Fibroblast of pulmonary artery (primary cell): ENCODE measurements at regions not wholly inside any gene's neighbourhood (a gene's known extent, or its start where the extent isn't known, plus 50 kb on each side); places are given as distances from the start of the nearest gene placed in this dataset.

ENCODE experiments used
- DNase-seq: peaks from one replicate; pipeline ENCODE4 v3.0.0-alpha.2; 2010; ENCODE audit warnings: low read depth
- H3K4me3 ChIP-seq: replicated peaks from 2 replicates; pipeline ENCODE4 v1.5.1; 2011; ENCODE audit warnings: low read depth, mild to moderate bottlenecking, control low read depth, low read length, moderate library complexity
- TF ChIP-seq, protein P1 (sequence below): IDR thresholded peaks from 2 replicates; pipeline ENCODE4 v1.5.1; 2011; ENCODE audit warnings: mild to moderate bottlenecking, control low read depth, low read length, inconsistent platforms; ENCODE audit errors: missing control alignments

DNA sequence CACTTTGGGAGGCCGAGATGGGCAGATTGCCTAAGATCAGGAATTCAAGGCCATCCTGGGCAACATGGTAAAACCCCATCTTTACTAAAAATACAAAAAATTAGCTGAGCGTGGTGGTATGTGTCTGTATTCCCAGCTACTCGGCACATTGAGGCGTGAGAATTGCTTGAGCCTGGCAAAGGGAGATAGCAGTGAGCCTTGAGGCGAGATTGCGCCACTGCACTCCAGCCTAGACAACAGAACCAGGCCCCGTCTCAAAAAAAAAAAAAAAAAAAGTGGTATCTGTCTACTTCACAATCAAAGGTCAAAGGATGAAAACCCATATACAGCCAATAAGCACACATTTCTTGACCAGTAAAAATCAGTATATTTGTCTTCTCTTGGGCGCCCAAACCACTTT, 728.5 kb upstream of the ADAMTS16 start:
- TF ChIP-seq, protein P1, sequence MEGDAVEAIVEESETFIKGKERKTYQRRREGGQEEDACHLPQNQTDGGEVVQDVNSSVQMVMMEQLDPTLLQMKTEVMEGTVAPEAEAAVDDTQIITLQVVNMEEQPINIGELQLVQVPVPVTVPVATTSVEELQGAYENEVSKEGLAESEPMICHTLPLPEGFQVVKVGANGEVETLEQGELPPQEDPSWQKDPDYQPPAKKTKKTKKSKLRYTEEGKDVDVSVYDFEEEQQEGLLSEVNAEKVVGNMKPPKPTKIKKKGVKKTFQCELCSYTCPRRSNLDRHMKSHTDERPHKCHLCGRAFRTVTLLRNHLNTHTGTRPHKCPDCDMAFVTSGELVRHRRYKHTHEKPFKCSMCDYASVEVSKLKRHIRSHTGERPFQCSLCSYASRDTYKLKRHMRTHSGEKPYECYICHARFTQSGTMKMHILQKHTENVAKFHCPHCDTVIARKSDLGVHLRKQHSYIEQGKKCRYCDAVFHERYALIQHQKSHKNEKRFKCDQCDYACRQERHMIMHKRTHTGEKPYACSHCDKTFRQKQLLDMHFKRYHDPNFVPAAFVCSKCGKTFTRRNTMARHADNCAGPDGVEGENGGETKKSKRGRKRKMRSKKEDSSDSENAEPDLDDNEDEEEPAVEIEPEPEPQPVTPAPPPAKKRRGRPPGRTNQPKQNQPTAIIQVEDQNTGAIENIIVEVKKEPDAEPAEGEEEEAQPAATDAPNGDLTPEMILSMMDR: no peak
- H3K4me3 ChIP-seq: no peak overlapping the region
- no peak for DNase-seq

DNA sequence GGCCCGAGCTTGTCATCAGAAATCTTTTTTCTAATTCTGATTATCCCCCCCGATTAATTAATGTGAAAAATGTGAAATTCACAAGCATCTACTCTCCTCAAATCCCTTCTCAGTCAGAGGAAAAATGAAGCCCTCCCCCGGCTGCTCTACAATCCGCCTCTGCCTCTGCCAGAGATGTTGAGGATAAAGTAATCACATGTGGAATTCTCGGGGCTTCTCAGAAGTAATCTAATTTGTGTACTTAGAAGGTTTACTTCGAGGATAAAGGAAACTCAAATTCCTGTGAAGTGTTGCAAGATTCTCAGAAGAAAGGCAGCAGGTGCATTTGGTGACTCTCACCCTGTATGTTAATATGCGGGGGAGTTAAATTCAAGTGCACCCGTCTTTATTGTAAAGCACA, 726.1 kb upstream of the ADAMTS16 start:
- H3K4me3 ChIP-seq: no peak overlapping the region
- TF ChIP-seq, protein P1: no peak
- DNase-seq: no peak

DNA sequence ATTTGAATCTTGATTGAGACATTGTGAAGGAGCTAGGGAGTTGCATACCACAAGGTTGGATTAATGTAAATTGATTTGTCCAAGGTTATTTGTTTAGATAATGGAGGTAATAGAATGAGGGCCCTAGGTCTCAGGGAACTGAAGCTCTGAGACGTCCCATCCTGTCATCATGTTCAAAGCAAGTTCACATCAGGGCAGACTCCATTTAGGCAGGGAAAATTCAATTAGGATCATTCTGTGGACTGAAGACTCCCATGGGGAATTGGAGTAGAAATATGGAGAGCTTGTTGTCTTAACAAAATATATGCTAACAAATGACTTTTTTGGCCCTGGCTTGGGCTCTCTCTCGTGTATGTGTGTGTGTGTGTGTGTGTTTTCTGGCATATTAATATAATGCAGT, 722.0 kb upstream of the ADAMTS16 start:
- TF ChIP-seq, protein P1: no peak
- no peak overlapping the region for H3K4me3 ChIP-seq
- no peak for DNase-seq

DNA sequence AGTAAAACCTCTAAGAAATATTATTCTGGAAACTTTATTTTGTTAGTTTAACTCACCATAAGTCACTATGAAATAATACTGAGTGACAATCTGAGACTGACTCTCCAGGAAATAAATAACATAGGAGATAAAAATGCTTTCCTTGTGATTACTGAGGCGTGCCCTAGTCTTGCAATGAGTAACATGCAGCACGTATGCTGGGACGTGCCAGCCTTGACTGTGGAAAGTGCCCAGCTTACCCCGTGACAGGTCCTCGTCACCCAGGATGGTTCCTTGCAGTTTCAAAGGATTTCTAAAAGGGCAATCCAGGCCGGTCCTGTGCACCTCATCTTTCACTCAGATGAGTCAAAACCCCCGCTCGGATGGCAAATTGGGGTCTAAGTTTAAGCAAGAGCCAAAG, 720.8 kb upstream of the ADAMTS16 start:
- no peak overlapping the region for H3K4me3 ChIP-seq
- TF ChIP-seq, protein P1: no peak
- no peak for DNase-seq

DNA sequence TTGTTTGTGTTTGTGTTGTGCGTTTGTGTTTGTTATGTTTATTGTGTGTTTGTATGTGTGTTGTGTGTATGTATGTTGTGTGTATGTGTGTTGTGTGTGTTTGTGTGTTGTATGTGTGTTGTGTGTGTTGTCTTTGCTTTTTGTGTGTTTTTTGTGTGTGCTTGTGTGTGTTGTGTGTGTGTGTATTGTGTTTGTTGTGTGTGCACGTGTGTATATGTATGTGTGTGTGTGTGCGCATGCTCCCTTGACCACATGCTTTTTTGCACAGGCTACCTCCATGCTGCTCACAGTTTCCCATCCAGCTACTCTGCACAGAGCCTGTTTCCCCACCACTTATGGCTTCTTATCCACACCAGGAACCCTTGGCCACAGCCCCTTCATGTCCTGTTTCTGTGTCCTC, 720.0 kb upstream of the ADAMTS16 start:
- no peak for DNase-seq
- TF ChIP-seq, protein P1: no peak
- no peak overlapping the region for H3K4me3 ChIP-seq

DNA sequence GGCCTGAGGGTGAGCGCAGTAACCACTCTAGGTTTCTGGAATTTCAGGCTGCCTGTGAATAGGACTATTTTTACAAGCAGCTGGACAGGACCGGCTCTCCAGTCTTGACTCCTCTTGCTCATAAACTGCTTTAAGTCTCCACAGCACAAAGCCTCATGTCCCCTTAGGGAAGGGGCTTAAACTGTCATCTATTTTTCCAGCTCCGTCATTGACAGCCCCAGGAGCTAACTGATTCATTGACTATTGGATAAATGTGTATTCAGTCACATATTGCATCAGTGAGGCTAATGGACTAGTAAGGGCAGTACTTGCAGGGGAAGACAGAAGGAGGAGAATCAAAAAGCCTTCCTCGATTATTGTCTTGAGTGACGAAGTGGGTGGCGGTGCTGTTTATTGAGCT, 719.4 kb upstream of the ADAMTS16 start:
- no peak for DNase-seq
- TF ChIP-seq, protein P1: no peak
- H3K4me3 ChIP-seq: no peak overlapping the region

DNA sequence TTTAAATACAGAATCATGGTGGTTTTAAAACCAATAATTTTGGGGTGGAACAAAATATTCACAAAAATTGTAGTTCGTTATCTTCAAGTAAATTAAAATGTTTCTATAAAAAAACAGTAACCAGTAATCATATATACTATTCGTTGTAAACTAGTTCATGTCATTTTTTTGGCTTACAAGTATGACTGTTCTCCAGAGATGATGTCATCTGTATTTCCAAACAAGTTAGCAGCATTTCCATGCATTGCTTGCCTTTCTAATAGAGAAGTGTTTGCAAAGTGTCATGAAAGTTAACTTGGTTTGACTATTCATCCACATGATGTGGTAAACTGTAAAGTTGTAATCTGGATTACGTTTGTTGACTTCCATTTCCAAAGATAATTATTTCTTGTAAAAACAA, 717.9 kb upstream of the ADAMTS16 start:
- DNase-seq: no peak
- no peak overlapping the region for H3K4me3 ChIP-seq
- TF ChIP-seq, protein P1: no peak
